G401.6 (cell line): ENCODE measurements at regions not wholly inside any gene's neighbourhood (a gene's known extent, or its start where the extent isn't known, plus 50 kb on each side); places are given as distances from the start of the nearest gene placed in this dataset.
"Not testable (repeated sequence)": the region's sequence is repeated elsewhere in the genome, so short reads cannot be mapped to it uniquely, and the experiment has no call there.

Source experiments
- FAIRE-seq: peaks from 2 replicates; lab custom pipeline; 2012; peaks lifted over from hg19 to GRCh38; lab: Jason Lieb, UNC

DNA sequence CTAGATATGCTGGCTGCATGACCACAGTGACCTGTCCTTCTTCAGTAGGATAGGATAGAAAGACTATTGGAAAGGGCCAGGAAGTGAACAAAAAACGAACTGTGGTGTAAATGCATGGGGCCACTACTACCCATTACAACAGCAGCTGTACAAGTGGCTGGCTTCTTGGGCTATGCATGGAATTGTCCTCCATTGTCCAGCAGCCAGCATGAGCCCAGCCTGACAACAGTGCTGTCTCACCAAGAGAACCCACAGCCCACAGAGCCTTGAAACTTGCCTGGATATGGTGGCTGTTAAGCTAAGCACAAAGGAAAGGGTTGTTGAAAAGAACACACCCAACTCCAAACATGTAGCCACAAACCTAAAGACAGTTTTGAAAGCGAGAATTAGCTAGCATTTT, 330.2 kb upstream of the F9 start:
- no peak for FAIRE-seq

DNA sequence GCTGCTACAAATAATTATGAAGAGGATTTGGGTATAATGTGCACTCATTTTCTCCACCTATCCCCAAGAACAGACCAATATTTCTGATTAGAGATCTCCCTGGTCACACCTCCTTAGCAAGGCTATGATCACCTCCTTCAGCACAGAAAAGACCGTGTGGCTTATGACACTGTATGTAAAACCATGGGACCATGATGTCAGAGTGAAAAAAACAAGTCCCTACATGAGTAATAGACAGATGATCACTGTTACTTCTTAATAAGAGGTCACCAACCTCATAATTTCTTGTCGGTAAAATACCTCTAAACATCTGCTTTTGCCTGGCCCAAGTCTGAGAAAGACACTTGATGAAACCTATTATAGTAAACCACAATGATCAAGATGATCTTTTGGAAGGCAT, 330.6 kb upstream of the F9 start:
- no peak for FAIRE-seq

DNA sequence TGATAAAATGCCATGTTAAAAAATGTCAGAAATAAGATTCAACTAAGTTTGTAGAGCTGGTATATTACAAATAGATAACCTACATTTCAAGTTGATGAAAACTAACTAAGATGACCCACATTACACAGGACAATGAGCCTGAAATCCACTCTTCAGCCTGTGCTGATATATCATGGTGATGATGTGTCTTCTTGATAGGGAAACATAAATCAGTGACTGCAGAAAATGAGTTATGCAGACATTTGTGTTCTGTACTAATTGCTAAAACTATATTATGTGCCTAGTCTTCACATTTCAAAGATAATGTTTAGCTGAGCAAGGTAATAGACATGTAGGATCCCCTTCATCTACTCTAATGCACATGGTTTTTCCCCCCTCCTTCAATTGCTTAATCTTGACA, 331.6 kb upstream of the F9 start:
- FAIRE-seq, result no peak

DNA sequence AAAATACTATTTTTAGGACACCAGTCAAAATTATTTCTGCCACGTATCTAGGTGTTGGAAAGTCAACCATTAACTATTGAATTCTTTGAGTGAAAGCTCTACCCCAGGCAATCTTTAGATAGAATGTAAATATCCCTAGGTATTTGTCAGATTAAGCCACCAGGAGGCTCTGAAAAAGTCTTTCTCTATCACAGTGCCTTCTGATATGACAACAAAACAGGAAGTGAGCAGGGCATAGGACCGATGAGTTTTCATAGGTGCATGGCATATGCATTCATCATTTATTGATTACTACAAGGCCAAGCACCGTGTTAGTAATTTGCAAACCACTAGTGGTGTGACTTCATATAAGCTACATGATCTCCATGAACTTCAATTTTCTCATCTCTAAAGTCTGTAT, 333.6 kb upstream of the F9 start:
- no peak for FAIRE-seq

DNA sequence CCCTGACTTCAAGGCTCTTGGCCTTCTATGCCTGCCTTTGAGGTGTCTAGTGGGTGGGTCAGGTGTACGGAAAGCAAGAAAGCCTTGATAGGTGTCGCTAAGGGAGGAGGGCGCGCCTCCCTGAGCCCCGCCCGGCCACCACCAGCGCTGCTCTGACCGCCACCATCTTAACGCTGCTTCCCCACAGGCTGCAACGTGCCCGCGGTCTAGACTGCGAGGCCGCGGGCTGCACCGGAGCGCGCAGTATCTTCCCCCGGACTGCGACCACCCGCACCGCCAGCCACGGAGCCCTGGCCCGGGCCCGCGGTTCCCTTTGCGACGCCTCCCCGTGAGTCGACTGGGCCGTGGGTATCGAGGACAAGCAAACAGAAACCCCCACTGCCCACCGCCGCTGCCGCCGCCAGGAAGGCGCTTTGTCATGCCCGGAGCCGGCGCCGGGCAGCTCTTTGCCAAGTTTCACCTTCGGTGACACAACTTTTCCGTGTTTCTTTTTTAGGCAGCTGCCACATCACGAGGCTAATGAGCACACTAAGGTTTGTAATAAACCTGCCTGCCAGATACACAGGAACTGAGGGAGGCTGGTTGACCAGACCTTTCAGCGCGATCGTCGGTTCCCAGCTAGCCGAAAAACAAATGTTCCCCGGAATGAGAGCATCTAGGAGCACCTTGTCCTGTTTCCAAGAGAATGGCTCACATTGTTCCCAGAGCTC, 335.8 kb upstream of the F9 start:
- no peak for FAIRE-seq

DNA sequence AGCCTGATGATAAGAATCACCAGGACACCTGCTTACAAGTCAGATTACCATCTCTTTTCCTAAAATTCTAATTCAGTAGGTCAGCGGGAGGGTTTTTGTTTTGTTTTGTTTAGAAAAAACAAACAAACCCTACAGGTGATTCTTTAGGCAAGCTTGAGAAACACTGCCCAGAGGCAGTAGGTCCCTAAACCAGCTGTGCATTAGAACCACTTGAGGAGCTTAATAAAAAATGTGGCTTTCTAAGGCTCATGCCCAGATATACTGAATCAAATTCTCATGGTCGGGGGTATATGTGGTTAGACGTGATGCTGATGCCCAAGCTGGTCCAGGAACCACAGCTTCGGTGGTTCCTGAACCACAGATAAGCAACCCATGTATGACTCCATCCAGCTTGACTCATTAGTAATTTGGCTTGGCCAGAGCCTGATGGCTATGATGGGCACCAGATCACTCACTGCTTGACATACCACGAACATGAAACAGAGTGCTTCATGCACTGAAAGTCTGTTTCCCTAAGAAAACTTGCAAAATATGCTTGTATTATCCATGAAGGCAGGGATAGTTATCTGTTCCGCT, 338.1 kb upstream of the F9 start:
- no peak for FAIRE-seq

DNA sequence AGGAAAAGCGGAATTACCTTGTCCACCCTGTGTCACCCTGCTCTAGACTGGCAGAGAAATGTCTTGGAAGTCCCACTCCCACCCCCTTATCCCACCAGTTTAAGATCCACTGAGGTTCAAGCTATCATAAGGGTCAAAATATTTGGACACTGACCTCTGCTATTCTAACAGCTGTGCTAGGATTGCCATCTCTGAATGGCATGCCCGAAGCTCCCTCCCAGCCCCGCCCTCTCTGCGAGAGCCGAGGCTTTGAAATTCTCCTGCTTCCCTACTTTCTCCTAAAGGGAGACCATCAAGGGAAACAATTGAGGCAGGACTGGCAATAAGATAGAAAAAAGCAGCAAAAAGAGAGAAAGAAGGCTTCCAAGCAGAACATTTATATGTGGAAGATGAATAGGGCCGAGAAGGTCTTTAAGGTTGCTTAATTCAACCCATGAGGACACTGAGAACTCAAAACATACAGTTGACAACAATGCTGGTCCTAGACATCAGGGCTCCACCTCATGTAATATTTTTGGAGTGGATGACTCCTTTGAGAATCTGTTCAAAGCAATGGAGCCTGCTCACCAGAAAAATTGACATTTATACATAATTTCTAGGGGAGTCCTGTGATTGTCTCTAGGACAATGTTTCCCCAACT, 338.7 kb upstream of the F9 start:
- FAIRE-seq, result no peak

DNA sequence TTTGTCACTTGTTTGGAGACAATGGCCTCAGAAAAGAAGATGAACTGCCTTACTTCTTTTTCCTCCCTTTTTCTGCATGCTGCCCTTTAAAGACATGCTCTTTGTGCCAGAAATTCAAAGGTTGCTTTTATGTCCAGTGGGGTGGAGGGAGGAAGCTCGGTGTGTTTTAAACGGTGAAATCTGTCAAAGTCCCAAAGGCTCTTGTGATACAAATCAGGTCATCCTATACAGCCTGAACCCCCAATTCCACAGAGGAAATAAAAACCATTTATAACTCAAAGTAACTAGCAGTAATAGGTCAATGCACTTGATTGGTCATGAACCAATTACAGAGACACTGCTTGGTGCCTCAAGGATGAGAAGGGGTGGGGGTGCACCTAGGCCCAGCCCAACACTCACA, 339.3 kb upstream of the F9 start:
- FAIRE-seq, result no peak

DNA sequence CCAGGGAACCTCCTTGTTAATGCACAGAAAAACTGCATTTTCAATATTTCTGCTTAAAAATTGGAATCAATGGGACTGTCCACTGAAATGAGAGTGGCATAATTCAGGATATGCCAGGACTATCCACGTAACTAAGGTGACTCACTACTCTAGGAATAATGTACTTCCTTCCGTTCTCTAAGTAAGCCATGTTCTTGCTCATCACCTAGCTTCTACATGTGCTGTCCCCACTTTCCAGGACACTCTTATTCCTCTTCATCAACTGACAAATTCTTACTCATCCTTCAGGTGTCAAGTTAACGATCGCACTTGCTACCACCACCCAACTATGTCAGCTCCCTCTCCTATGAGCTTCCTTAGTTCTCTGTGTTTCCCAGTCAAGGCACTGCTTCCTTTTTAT, 342.8 kb upstream of the F9 start:
- no peak for FAIRE-seq

DNA sequence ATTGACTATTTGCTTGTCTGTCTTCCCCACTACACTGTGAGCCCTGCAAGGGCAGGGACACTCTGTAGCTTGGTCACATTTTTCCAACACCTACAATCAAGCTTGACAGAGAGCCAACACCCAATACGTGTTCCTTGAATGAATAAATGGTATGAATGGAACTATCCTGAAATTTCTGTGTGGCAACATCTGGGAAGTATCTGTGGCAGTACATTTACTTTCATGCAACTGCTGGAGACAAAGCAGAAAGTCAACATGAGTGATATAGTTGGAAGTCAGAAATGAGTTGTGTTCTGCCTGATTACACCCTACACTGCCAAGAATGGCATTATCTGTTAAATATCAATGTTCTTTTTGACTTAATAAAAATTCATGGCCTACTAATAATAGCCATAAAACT, 343.5 kb upstream of the F9 start:
- FAIRE-seq, result no peak

DNA sequence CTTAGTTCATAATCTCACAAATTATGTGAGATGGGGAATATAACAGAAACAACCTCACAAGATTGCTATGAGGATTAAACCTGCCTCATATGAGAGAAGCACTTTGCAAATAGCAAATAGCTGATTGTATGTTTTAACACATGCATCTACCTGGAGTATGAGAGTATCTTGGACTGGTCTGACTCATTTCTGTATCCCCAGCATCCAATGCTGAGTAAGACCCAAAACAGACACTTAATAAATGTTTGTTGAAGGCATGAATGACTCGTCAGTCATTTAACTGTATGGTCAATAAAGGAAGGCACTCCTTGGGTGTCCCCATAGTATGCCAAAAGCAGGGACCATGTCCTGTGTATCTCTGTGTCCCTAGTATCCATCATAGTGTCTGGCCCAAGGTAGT, 350.9 kb upstream of the F9 start:
- FAIRE-seq, result no peak

DNA sequence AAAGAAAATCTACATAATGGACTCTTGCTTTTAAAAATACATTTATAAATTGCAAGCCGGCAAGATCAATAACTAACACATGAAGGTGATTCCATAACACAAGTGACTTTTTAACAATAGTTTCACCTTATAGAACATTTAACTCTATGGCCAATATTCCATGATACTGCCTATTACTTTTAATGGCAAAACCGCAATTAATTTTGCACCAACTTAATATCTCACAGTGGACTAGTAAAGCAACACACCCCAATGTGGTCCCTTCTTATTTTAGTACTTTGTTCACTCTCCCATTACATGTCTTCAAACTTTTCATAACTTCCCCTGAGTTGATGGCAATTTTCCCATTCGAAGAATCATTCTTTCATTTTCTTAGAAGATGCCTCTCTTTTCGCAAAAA, 351.6 kb upstream of the F9 start:
- no peak for FAIRE-seq

DNA sequence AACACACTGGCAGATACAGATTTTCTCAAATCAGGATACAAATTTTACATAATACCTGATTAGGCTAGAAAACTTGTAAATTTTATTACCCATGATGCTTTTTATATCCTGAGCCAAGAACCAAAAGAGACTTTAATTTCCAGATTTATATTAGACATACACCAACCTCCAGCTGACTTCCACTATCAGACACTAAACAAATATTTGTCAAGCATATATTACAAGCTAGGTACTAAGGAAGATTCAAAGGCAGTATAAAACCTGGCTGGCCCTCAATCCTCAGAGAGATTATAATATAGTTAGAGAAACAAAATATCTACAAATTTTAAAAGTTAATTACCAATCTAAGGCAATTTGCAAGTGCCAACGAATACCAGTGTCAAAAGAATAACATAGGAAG, 357.8 kb upstream of the F9 start:
- FAIRE-seq, result no peak

DNA sequence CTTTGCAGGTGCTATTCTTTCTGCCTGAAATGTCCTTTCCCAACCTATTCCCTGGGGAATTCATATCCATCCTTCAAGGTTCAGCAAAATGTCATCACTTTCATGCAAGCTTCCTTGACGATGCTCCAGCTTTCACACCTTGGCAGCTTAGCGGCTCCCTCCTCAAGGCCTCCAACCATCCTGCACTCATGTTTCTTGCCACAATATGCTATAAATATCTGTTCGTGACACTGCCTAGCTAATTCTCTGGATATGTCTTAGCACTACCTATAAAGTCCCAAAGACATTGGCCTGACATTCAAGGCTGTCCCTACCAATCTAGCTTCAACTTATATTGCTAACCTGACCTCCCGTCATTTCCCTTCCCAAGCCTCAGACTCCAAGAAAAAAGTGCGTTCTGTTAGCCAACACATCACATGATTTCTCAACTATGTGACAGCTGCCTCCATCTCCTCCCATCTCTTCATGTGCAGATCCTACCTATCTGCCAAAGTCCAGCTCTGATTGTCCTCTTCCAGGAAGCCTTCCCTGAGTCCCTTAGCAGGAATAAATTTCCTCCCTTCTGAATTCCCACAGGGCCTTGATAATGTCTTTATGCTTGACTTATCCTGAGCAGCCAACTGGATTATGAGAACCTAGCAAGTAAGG, 359.9 kb upstream of the F9 start:
- FAIRE-seq, result no peak

DNA sequence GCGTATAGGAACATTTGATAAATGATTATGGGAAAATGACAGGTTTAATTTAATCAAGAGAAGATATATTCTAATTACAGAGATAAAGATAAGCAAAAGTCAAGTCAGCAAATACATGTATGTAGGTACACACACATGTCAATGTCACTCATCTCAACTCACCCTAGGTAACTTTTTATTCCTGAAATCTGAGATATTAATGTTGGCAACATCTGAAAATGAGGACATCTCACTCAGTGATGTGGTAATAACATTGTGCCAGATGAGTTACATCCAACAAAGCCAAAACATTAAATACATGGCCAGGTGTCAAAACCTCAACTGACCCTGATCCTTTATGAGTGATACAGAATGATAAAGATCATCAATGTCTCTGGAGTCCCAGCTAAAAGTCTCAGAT, 363.3 kb upstream of the F9 start:
- FAIRE-seq, result no peak

DNA sequence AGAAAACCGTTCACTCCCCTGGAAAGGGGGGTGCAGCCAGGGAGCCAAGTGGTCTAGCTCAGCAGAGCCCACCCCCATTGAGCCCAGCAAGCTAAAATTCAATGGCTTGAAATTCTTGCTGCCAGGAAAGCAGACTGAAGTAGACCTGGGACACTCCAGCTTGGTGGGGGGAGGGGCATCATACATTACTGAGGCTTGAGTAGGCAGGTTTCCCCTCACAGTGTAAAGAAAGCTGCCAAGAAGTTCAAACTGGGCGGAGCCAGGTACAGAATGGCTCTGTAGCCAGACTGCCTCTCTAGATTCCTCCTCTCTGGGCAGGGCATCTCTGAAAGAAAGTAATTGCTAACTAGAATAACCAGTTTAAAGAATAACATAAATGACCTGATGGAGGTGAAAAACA, 372.3 kb upstream of the F9 start:
- no peak for FAIRE-seq

DNA sequence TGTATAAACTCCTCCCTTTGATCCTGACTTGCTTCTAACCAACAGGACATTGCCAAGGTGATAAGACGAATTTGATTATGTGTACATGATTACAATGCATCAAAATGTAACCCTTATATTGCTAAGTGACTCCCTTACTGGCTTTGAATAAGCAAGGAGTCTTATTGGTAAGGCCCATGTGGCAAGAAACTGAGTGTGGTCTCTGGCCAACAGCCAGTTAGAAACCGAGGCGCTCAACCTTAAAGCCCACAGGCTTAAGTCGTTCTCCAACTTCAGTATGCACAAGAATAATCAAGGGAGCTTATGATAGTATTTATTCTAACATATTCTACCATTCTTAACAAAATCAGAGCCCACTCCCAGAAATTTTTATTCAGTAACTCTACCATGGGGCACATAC, 374.2 kb upstream of the F9 start:
- FAIRE-seq, result no peak

DNA sequence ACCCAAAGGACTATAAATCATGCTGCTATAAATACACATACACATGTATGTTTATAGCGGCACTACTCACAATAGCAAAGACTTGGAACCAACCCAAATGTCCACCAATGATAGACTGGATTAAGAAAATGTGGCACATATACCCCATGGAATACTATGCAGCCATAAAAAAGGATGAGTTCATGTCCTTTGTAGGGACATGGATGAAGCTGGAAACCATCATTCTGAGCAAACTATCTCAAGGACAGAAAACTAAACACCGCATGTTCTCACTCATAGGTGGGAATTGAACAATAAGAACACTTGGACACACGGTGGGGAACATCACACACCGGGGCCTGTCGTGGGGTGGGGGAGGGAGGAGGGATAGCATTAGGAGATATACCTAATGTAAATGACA, 383.9 kb upstream of the F9 start:
- not testable (repeated sequence) for FAIRE-seq

DNA sequence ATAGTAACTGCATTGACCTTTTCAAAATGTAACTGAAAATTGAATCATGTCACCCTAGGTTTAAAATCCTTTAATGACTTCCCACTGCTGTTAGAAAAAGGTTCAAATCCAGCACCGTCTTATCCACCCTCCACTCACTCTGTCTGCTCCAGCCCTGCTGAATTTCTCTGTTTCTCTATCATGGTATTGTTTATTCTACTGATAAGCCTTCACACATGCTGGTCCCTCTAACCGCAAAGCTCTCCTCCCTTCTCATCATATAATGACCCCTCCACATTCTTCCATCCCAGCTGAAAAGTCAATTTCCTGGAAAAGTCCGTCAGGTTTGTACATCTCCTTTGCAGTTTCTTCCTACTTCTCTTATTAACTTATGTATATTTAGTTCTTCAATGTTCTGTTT, 389.2 kb upstream of the F9 start:
- FAIRE-seq, result no peak

DNA sequence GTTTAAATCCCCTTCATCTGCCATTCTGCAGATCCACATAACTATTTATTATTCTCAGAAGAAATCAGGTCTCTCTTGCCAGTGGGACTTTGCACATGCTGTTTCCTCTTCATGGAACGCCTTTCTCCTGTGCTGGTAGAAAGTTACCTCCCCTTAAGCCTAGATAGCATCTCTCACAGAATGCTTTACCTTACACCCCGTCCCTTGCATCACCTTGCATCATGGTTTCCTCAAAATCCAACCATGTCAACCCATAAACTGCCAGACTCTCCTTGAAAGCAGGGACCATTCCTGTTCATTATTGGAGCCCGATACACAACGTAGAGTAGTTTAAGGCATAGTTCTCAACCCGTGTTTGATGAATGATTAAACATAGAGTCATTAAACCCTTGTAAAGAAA, 396.2 kb upstream of the F9 start:
- no peak for FAIRE-seq

DNA sequence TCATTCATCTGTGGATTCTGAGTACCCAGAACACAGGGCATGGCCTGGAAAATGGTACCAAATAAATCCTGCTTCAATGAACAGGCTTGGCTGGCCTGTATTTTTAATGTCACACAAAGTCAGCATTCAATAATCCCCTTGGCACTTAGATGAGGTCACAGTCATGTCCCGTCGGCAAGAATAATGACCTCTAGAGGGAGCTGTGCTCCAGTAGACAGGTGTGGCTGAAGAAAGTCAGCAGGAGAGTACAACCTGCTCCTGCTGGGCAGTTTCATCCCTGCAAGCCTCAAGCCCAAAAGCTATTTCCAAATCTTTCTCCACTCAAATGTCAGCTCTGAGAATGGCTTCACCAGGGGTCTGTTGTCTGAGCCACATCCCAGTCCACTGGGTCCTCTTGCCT, 404.0 kb upstream of the F9 start:
- no peak for FAIRE-seq

DNA sequence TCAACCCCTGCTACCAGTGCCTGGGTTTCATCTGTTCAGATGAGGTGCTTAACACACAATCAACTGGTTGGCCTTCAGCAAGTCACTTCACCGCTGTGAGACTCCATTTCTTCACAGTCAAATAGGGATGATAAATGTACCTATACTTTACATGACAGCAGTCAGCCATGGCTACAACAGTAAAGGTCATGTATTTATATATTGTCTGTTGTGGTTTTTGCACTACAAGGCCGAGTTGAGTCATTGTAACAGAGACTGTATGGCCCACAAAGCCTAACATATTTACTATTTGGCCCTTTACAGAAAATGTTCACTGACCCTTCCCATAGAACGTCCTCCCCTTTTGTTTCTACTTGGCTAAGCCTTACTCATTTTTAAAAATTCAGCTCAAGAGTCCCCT, 404.6 kb upstream of the F9 start:
- FAIRE-seq, result no peak

DNA sequence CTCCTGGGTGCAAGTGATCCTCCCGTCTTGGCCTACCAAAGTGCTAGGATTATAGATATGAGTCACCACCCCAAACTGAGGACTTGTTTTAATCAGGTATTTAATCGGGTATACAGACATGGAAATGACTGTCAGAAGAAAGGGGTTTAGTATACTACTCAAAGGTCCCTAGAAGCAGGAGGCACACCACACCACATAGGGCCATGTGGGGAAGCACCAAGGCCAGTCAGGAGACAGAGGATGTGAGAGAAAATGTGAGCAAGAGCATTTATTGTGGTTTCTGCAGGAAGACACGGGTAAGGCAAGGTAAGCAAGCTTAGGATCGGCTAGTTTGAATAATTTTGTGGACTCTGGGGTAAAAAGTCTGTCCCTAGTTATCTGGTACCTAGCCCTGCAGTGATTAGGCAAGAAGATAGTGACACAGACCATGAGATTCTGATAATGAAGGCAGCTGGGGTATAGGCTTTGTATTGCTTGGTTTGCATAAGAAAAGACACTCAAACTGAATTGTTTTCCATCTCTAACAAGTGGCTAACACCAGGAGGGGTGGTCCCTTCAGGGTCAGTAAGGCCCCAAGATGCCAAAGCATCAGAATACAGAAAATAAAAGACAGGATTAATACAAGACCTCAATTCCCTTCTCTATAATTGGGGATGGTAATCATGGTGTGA, 408.8 kb upstream of the F9 start:
- no peak for FAIRE-seq
